HepG2 (cell line): ENCODE measurements at regions not wholly inside any gene's neighbourhood (a gene's known extent, or its start where the extent isn't known, plus 50 kb on each side); places are given as distances from the start of the nearest gene placed in this dataset.

Experiments used
- ATAC-seq: fragments of 200-7000 bp; cut with Tn5 transposase; 3 replicates; pipeline ENCODE4 v1.9.1; 2020; ENCODE audit warnings: mild to moderate bottlenecking, moderate library complexity
- BruUV-seq: library from RNA; stranded (reverse); fragments of 400-500 nt; replicated peaks from 2 replicates; lab custom pipeline; 2021; lab: Mats Ljungman, UMichigan
- CTCF ChIA-PET: fragments of 300-600 bp; formaldehyde crosslinking; extraction: SDS; loops from one replicate; lab custom pipeline; 2021; ENCODE audit warnings: low total read pairs, inconsistent platforms, low intra/inter-chr PET ratio; lab: Yijun Ruan, JAX
- POLR2A ChIA-PET: fragments of 350-600 bp; sonication (Branson Sonifier 250); formaldehyde crosslinking; loops from one replicate; lab custom pipeline; 2020; ENCODE audit warnings: antibody characterized with exemption, inconsistent platforms; lab: Yijun Ruan, JAX
- DNase-seq: peaks from one replicate; pipeline ENCODE4 v3.0.0-alpha.2; 2015; ENCODE audit warnings: low spot score
- FAIRE-seq: peaks from 3 replicates; lab custom pipeline; 2011; peaks lifted over from hg19 to GRCh38; lab: Jason Lieb, UNC
- H2AFZ ChIP-seq: one replicate; pipeline ENCODE4 v1.6.1; 2011; ENCODE audit warnings: low read length, inconsistent platforms
- H3K27ac ChIP-seq: fragments of 300-600 bp; 3 replicates; pipeline ENCODE4 v1.8.0; 2011; ENCODE audit warnings: mixed run types, mild to moderate bottlenecking, mixed read lengths, low read length, inconsistent platforms; ENCODE audit not compliant: insufficient read depth; ENCODE audit errors: extremely low read length
- H3K27me3 ChIP-seq, 2 experiments: fragments of 200-600 bp in 1 of 2; 2 replicates in 1 of 2; 3 replicates in 1 of 2; pipeline versions ENCODE4 v1.6.0 to v1.8.0; 2011; ENCODE audit warnings: low read length in 2 of 2, mild to moderate bottlenecking in 2 of 2, moderate library complexity in 2 of 2, inconsistent platforms in 1 of 2; ENCODE audit not compliant: insufficient read depth in 2 of 2, control insufficient read depth in 1 of 2
- H3K36me3 ChIP-seq, 2 experiments: fragments of 200-600 bp in 1 of 2; replicated peaks in 1 of 2; 2 replicates in 1 of 2; 3 replicates in 1 of 2; pipeline versions ENCODE4 v1.5.1 to v1.8.0; 2011; ENCODE audit warnings: low read length in 2 of 2, inconsistent platforms in 1 of 2; ENCODE audit not compliant: insufficient read depth in 2 of 2, control insufficient read depth in 1 of 2
- H3K4me1 ChIP-seq: 2 replicates; pipeline ENCODE4 v1.5.1; 2012; ENCODE audit warnings: low read length, inconsistent platforms; ENCODE audit not compliant: insufficient read depth
- H3K4me2 ChIP-seq: 2 replicates; pipeline ENCODE4 v1.6.0; 2011; ENCODE audit warnings: low read depth, low read length, inconsistent platforms
- H3K4me3 ChIP-seq, 3 experiments: fragments of 200-600 bp in 1 of 3; sonication (generic), shearing (Covaris generic) in 1 of 3; replicated peaks in 1 of 3; 2 replicates each; pipeline ENCODE4 v1.5.1; 2011 to 2016; ENCODE audit warnings: low read length in 3 of 3, inconsistent platforms in 2 of 3, low read depth in 2 of 3, mild to moderate bottlenecking in 2 of 3, control low read depth in 1 of 3, mixed read lengths in 1 of 3; ENCODE audit not compliant: insufficient read depth in 1 of 3
- H3K79me2 ChIP-seq: one replicate; pipeline ENCODE4 v1.6.1; 2011; ENCODE audit warnings: low read length, inconsistent platforms; ENCODE audit not compliant: insufficient read depth
- H3K9ac ChIP-seq: 2 replicates; pipeline ENCODE4 v1.6.0; 2011; ENCODE audit warnings: mild to moderate bottlenecking, low read depth, low read length, inconsistent platforms; ENCODE audit not compliant: insufficient read depth
- H3K9me3 ChIP-seq: 2 replicates; pipeline ENCODE4 v1.5.1; 2012; ENCODE audit warnings: mild to moderate bottlenecking, low read length
- H4K20me1 ChIP-seq: 2 replicates; pipeline ENCODE4 v1.6.0; 2011; ENCODE audit warnings: inconsistent platforms, mild to moderate bottlenecking, low read length, moderate library complexity; ENCODE audit not compliant: insufficient read depth
- FOXK1 ChIP-seq: sonication (generic); formaldehyde crosslinking; IDR thresholded peaks from 2 replicates; pipeline ENCODE4 v1.4.0; 2020; ENCODE audit warnings: low read depth, missing genetic modification reagents, borderline replicate concordance
- ZNF687 ChIP-seq: sonication (generic); formaldehyde crosslinking; IDR thresholded peaks from 2 replicates; pipeline ENCODE4 v1.5.1; 2020; ENCODE audit warnings: mild to moderate bottlenecking, missing genetic modification reagents, moderate library complexity
- WGBS: methylation state at CpG from one replicate; pipeline ENCODE4 v1.1.6; 2017; ENCODE audit warnings: low lambda C conversion rate; 5-methylcytosine and 5-hydroxymethylcytosine counted together
- in situ Hi-C: cut with HindIII; loops from 2 replicates; pipeline ENCODE4 v1.10.0; 2017; ENCODE audit warnings: low pct_unique_long_range_greater_than_20kb; ENCODE audit not compliant: extremely low pct_ligation_motif_present
- intact Hi-C: fragments of 100-400 bp; cut with micrococcal nuclease; formaldehyde crosslinking; loops from one replicate; pipeline ENCODE4 v1.10.0; 2022; ENCODE audit not compliant: unreplicated experiment
- TF ChIP-seq, protein P1 (sequence below): sonication (generic); formaldehyde crosslinking; IDR thresholded peaks from 2 replicates; pipeline ENCODE4 v1.4.0; 2020; ENCODE audit warnings: missing genetic modification reagents

DNA sequence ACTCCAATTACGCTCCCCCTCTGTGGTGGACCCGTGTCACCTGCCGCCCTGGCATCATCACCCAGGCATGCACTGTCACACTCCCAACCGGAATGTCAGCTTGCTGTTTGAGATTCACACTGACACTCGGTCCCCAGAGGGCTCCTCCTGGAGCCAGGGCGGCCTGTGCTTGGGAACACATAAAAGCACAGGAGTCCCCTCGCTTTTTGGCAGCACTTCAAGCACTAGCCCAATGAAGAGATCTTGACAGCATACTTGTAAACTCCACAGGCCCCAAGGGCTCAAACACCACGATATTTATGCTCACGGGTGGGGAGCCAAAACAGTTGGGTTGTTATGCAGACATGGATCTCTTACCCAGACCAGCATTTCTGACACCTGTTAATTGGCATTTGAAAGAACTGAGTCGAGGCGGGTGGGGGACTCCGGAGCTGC is 90.8 kb upstream of the EGFLAM start:
- BruUV-seq = no TSS peak
- Histone ChIP-seq H3K9ac (no peak overlapping the region), H3K4me1 (peaks cover 33% of the 10 kb centered on the region), H3K27ac (no peak overlapping the region), H3K36me3 (no peaks in the 10 kb centered on the region), H3K27me3 (no peaks in the 10 kb centered on the region), H4K20me1 (no peaks in the 10 kb centered on the region), H3K4me2 (no peak overlapping the region), H2AFZ (no peak overlapping the region), H3K4me3 (no peak overlapping the region), H3K9me3 (peaks cover under 1% of the 10 kb centered on the region; the same call in 1 of the 2 replicates), H3K79me2 (no peaks in the 10 kb centered on the region)
- FAIRE-seq (no peak), ATAC-seq (no peak), DNase-seq (no peak)
- WGBS = 92% methylated on average over 12 of the region's 12 CpGs
- in situ Hi-C loops = no loop called here
- POLR2A ChIA-PET = no interaction called here
- TF ChIP-seq ZNF687 (CRISPR knock-in tag) = peak; percentile 26; the same call in 1 of the 2 replicates
- TF ChIP-seq FOXK1 (CRISPR knock-in tag) = no peak
- CTCF ChIA-PET = no interaction called here
- intact Hi-C loops = loop anchor here (10.0 kb wide), 1 partner anchor 143 kb away; no protein-coding TSS in a partner anchor

GRCh38 chr5:38166832-38167231 is 91.5 kb upstream of the EGFLAM start:
- no peaks in the 10 kb centered on the region for H3K79me2 ChIP-seq
- H3K9me3 ChIP-seq = peaks cover 4% of the 10 kb centered on the region; the same call in 1 of the 2 replicates
- ChIA-PET POLR2A (no interaction called here), CTCF (no interaction called here)
- no peak overlapping the region for H3K4me2 ChIP-seq
- no peaks in the 10 kb centered on the region for H3K27me3 ChIP-seq
- H4K20me1 ChIP-seq = no peaks in the 10 kb centered on the region
- in situ Hi-C loops (no loop called here), intact Hi-C loops (loop anchor here (10.0 kb wide), 1 partner anchor 142 kb away; no protein-coding TSS in a partner anchor)
- no peaks in the 10 kb centered on the region for H3K36me3 ChIP-seq
- no peak overlapping the region for H2AFZ ChIP-seq
- H3K4me1 ChIP-seq = peaks cover 33% of the 10 kb centered on the region
- no peak overlapping the region for H3K27ac ChIP-seq
- ATAC-seq (no peak), FAIRE-seq (no peak), DNase-seq (no peak)
- no peak overlapping the region for H3K9ac ChIP-seq
- no TSS peak for BruUV-seq
- 97% methylated on average over 4 of the region's 11 CpGs for WGBS
- H3K4me3 ChIP-seq = no peak overlapping the region
- TF ChIP-seq, protein P1, sequence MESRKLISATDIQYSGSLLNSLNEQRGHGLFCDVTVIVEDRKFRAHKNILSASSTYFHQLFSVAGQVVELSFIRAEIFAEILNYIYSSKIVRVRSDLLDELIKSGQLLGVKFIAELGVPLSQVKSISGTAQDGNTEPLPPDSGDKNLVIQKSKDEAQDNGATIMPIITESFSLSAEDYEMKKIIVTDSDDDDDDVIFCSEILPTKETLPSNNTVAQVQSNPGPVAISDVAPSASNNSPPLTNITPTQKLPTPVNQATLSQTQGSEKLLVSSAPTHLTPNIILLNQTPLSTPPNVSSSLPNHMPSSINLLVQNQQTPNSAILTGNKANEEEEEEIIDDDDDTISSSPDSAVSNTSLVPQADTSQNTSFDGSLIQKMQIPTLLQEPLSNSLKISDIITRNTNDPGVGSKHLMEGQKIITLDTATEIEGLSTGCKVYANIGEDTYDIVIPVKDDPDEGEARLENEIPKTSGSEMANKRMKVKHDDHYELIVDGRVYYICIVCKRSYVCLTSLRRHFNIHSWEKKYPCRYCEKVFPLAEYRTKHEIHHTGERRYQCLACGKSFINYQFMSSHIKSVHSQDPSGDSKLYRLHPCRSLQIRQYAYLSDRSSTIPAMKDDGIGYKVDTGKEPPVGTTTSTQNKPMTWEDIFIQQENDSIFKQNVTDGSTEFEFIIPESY (CRISPR knock-in tag) = 0 out of 2 replicates have a peak, but pooled peaks have one; percentile 25
- TF ChIP-seq ZNF687 (CRISPR knock-in tag) = peak; percentile 38; the same call in 1 of the 2 replicates
